Loucy (cell line): ENCODE measurements at regions not wholly inside any gene's neighbourhood (a gene's known extent, or its start where the extent isn't known, plus 50 kb on each side); places are given as distances from the start of the nearest gene placed in this dataset.

Experiments used
- H2AFZ ChIP-seq: fragments of 200-600 bp; sonication (generic); 2 replicates; pipeline ENCODE4 v1.6.0; 2016; ENCODE audit warnings: antibody characterized with exemption, mild to moderate bottlenecking, low read length, moderate library complexity
- H3F3A ChIP-seq: fragments of 200-600 bp; 2 replicates; pipeline ENCODE4 v1.6.0; 2016; ENCODE audit warnings: antibody characterized with exemption, low read depth, mild to moderate bottlenecking
- H3K27me3 ChIP-seq: fragments of 200-600 bp; sonication (generic); 2 replicates; pipeline ENCODE4 v1.6.1; 2014; ENCODE audit warnings: low read length, mild to moderate bottlenecking; ENCODE audit not compliant: insufficient read depth, poor library complexity, severe bottlenecking
- H3K36me3 ChIP-seq: fragments of 200-600 bp; sonication (generic); 2 replicates; pipeline ENCODE4 v1.6.1; 2016; ENCODE audit warnings: low read length; ENCODE audit not compliant: insufficient read depth
- H3K4me1 ChIP-seq: fragments of 200-600 bp; sonication (generic); 2 replicates; pipeline ENCODE4 v1.5.1; 2014; ENCODE audit warnings: low read length, mild to moderate bottlenecking; ENCODE audit not compliant: insufficient read depth, poor library complexity, severe bottlenecking
- H3K4me2 ChIP-seq: fragments of 200-600 bp; sonication (generic); 2 replicates; pipeline ENCODE4 v1.6.0; 2014; ENCODE audit warnings: antibody characterized with exemption, low read length, low read depth, mild to moderate bottlenecking; ENCODE audit not compliant: poor library complexity, severe bottlenecking
- H3K4me3 ChIP-seq: fragments of 200-600 bp; sonication (generic); 2 replicates; pipeline ENCODE4 v1.5.1; 2014; ENCODE audit warnings: low read length, mild to moderate bottlenecking, mixed read lengths; ENCODE audit not compliant: poor library complexity, severe bottlenecking
- H3K79me2 ChIP-seq: fragments of 200-600 bp; sonication (generic); 2 replicates; pipeline ENCODE4 v1.6.1; 2014; ENCODE audit warnings: low read length; ENCODE audit not compliant: insufficient read depth
- H3K9ac ChIP-seq: fragments of 200-600 bp; sonication (generic); 2 replicates; pipeline ENCODE4 v1.6.0; 2014; ENCODE audit warnings: mild to moderate bottlenecking, low read depth, low read length, moderate library complexity; ENCODE audit not compliant: poor library complexity, severe bottlenecking
- H3K9me2 ChIP-seq: fragments of 200-600 bp; sonication (generic); replicated peaks from 2 replicates; pipeline ENCODE4 v1.6.1; 2016; ENCODE audit warnings: low read depth, low read length, mixed read lengths
- H3K9me3 ChIP-seq: fragments of 200-600 bp; sonication (generic); 2 replicates; pipeline ENCODE4 v1.6.1; 2014; ENCODE audit warnings: mild to moderate bottlenecking, antibody characterized with exemption, low read length, low read depth; ENCODE audit not compliant: insufficient read depth
- H4K20me1 ChIP-seq: fragments of 200-600 bp; sonication (generic); 2 replicates; pipeline ENCODE4 v1.6.0; 2014; ENCODE audit warnings: antibody characterized with exemption, low read length, mild to moderate bottlenecking; ENCODE audit not compliant: insufficient read depth, poor library complexity, severe bottlenecking
- CTCF ChIP-seq: fragments of 200-600 bp; sonication (generic); conservative IDR thresholded peaks from 2 replicates; pipeline ENCODE4 v1.5.1; 2014; ENCODE audit warnings: mild to moderate bottlenecking, antibody characterized with exemption, low read length
- EZH2phosphoT487 ChIP-seq: fragments of 200-600 bp; IDR thresholded peaks from 2 replicates; pipeline ENCODE4 v1.6.1; 2018; ENCODE audit warnings: antibody characterized with exemption, mild to moderate bottlenecking, moderate library complexity, borderline replicate concordance

GRCh38 chr12:124093297-124093696, 120.3 kb downstream of the ZNF664 start:
- H3K4me2 ChIP-seq, result no peak overlapping the region
- no peaks in the 10 kb centered on the region for H3K27me3 ChIP-seq
- H3K9me3 ChIP-seq, result no peaks in the 10 kb centered on the region; the same call in 1 of the 2 replicates
- no peak overlapping the region for H3K4me3 ChIP-seq
- no peaks in the 10 kb centered on the region for H3K4me1 ChIP-seq
- H3K9ac ChIP-seq, result no peak overlapping the region
- TF ChIP-seq CTCF, result no peak
- TF ChIP-seq EZH2phosphoT487, result no peak
- no peaks in the 10 kb centered on the region for H3F3A ChIP-seq
- no peaks in the 10 kb centered on the region for H3K79me2 ChIP-seq
- no peaks in the 10 kb centered on the region for H3K36me3 ChIP-seq
- no peaks in the 10 kb centered on the region for H4K20me1 ChIP-seq
- H3K9me2 ChIP-seq, result no peaks in the 10 kb centered on the region
- H2AFZ ChIP-seq, result no peak overlapping the region

- no peak overlapping the region for H3K4me3 ChIP-seq
- no peaks in the 10 kb centered on the region for H3K79me2 ChIP-seq
- H3K36me3 ChIP-seq, result no peaks in the 10 kb centered on the region
- no peaks in the 10 kb centered on the region for H3K9me2 ChIP-seq
- no peak overlapping the region for H2AFZ ChIP-seq
- no peaks in the 10 kb centered on the region for H3K27me3 ChIP-seq
- H3K4me2 ChIP-seq, result no peak overlapping the region
- TF ChIP-seq EZH2phosphoT487 (no peak), CTCF (no peak)
- no peak overlapping the region for H3K9ac ChIP-seq
- no peaks in the 10 kb centered on the region for H4K20me1 ChIP-seq
- no peaks in the 10 kb centered on the region; the same call in 1 of the 2 replicates for H3K9me3 ChIP-seq
- H3K4me1 ChIP-seq, result no peaks in the 10 kb centered on the region
- no peaks in the 10 kb centered on the region for H3F3A ChIP-seq
Observed at GRCh38 chr12:124094188-124094587, 121.2 kb downstream of the ZNF664 start.

- Histone ChIP-seq H3K9ac (no peak overlapping the region), H3K36me3 (no peaks in the 10 kb centered on the region), H3K9me2 (no peaks in the 10 kb centered on the region), H2AFZ (no peak overlapping the region), H3K4me1 (no peaks in the 10 kb centered on the region), H3K9me3 (no peaks in the 10 kb centered on the region; the same call in 1 of the 2 replicates), H3F3A (no peaks in the 10 kb centered on the region), H3K4me3 (no peak overlapping the region), H3K79me2 (no peaks in the 10 kb centered on the region), H3K4me2 (no peak overlapping the region), H3K27me3 (no peaks in the 10 kb centered on the region), H4K20me1 (no peaks in the 10 kb centered on the region)
- TF ChIP-seq EZH2phosphoT487, result no peak
- no peak for TF ChIP-seq CTCF
Observed at GRCh38 chr12:124094733-124095132, 121.7 kb downstream of the ZNF664 start.
